CD4-positive, alpha-beta T cell treated with Interleukin-1 beta for 1 hour (primary cell): ENCODE measurements at regions not wholly inside any gene's neighbourhood (a gene's known extent, or its start where the extent isn't known, plus 50 kb on each side); places are given as distances from the start of the nearest gene placed in this dataset.
"Not testable (repeated sequence)": the region's sequence is repeated elsewhere in the genome, so short reads cannot be mapped to it uniquely, and the experiment has no call there.

ENCODE experiments used
- DNase-seq, 2 donors: peaks; one replicate each; pipeline ENCODE4 v3.0.0-alpha.2; 2020 to 2022

- not testable (repeated sequence) for DNase-seq
These were observed 67.4 kb upstream of the ZNF169 start for GRCh38 chr9:94191706-94192105.

GRCh38 chr9:94198414-94198813, 60.7 kb upstream of the ZNF169 start:
- DNase-seq, result no peak

- DNase-seq, result no peak
These were observed 59.3 kb upstream of the ZNF169 start for GRCh38 chr9:94199776-94200175.

GRCh38 chr9:94204174-94204573, 54.9 kb upstream of the ZNF169 start:
- DNase-seq, result no peak

- DNase-seq, result no peak
These were observed 51.3 kb upstream of the ZNF169 start for GRCh38 chr9:94207781-94208180.
